ENCODE measurements at regions not wholly inside any gene's neighbourhood (a gene's known extent, or its start where the extent isn't known, plus 50 kb on each side); places are given as distances from the start of the nearest gene placed in this dataset.

DNA sequence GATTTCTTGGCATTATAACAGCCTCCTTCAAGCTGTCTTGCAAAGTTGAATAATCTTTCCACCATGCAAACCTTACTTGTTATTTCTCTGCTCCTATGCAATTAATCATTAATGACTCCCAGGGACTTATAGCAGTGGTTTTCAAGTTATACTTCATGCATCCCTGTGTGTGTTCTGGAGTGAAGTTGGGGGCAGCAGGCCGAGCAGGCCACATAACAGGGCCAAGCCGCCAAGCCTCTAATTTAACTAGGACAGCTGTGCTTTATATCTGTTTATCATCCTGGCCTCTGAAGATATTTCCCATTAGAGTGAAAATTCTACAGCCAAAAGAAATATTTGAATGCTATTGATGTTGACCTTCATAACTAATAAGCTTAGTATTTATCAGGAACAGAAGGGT, 133.5 kb upstream of the PAK3 start:
- TF ChIP-seq POLR2AphosphoS5 (IDR thresholded peaks at IDR 0.05; ENCODE audit: low read depth, low read length) (no peak), TCF7L2 (IDR thresholded peaks at IDR 0.05; ENCODE audit: low read depth, low read length) (no peak), SIN3A (IDR thresholded peaks at IDR 0.05; ENCODE audit: borderline replicate concordance, insufficient read depth, low read depth, low read length) (no peak)
- TF ChIP-seq, protein P1, sequence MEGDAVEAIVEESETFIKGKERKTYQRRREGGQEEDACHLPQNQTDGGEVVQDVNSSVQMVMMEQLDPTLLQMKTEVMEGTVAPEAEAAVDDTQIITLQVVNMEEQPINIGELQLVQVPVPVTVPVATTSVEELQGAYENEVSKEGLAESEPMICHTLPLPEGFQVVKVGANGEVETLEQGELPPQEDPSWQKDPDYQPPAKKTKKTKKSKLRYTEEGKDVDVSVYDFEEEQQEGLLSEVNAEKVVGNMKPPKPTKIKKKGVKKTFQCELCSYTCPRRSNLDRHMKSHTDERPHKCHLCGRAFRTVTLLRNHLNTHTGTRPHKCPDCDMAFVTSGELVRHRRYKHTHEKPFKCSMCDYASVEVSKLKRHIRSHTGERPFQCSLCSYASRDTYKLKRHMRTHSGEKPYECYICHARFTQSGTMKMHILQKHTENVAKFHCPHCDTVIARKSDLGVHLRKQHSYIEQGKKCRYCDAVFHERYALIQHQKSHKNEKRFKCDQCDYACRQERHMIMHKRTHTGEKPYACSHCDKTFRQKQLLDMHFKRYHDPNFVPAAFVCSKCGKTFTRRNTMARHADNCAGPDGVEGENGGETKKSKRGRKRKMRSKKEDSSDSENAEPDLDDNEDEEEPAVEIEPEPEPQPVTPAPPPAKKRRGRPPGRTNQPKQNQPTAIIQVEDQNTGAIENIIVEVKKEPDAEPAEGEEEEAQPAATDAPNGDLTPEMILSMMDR (IDR thresholded peaks at IDR 0.05): no peak
- TF ChIP-seq, protein P2, sequence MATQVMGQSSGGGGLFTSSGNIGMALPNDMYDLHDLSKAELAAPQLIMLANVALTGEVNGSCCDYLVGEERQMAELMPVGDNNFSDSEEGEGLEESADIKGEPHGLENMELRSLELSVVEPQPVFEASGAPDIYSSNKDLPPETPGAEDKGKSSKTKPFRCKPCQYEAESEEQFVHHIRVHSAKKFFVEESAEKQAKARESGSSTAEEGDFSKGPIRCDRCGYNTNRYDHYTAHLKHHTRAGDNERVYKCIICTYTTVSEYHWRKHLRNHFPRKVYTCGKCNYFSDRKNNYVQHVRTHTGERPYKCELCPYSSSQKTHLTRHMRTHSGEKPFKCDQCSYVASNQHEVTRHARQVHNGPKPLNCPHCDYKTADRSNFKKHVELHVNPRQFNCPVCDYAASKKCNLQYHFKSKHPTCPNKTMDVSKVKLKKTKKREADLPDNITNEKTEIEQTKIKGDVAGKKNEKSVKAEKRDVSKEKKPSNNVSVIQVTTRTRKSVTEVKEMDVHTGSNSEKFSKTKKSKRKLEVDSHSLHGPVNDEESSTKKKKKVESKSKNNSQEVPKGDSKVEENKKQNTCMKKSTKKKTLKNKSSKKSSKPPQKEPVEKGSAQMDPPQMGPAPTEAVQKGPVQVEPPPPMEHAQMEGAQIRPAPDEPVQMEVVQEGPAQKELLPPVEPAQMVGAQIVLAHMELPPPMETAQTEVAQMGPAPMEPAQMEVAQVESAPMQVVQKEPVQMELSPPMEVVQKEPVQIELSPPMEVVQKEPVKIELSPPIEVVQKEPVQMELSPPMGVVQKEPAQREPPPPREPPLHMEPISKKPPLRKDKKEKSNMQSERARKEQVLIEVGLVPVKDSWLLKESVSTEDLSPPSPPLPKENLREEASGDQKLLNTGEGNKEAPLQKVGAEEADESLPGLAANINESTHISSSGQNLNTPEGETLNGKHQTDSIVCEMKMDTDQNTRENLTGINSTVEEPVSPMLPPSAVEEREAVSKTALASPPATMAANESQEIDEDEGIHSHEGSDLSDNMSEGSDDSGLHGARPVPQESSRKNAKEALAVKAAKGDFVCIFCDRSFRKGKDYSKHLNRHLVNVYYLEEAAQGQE (IDR thresholded peaks at IDR 0.05; ENCODE audit: insufficient read depth in 1 of 2, low read depth in 2 of 2, low read length in 1 of 2): no peak

All from Panc1 (cell line).